ENCODE measurements at regions not wholly inside any gene's neighbourhood (a gene's known extent, or its start where the extent isn't known, plus 50 kb on each side); places are given as distances from the start of the nearest gene placed in this dataset.

- H3K9me3 Mint-ChIP-seq (ENCODE audit: insufficient read depth), result no peaks in the 10 kb centered on the region
- H3K4me1 Mint-ChIP-seq (ENCODE audit: low read depth), result no peaks in the 10 kb centered on the region
- H3K4me3 Mint-ChIP-seq, result no peak overlapping the region
- POLR2A ChIA-PET, result no interaction called here
- H3K36me3 Mint-ChIP-seq (ENCODE audit: low read depth), result no peaks in the 10 kb centered on the region
- CTCF ChIA-PET, result no interaction called here
- DNase-seq, result no peak
- ATAC-seq, result no peak
- H3K27me3 Mint-ChIP-seq (ENCODE audit: low read depth), result no peaks in the 10 kb centered on the region
- no peak overlapping the region for H3K27ac Mint-ChIP-seq
Observed at GRCh38 chr18:40415821-40416220, 1539.2 kb upstream of the PIK3C3 start.

GRCh38 chr18:40415176-40415791 lies 1539.8 kb upstream of the PIK3C3 start:
- no peak for ATAC-seq
- Mint-ChIP-seq H3K9me3 (ENCODE audit: insufficient read depth) (no peaks in the 10 kb centered on the region), H3K27me3 (ENCODE audit: low read depth) (no peaks in the 10 kb centered on the region), H3K4me3 (no peak overlapping the region), H3K27ac (no peak overlapping the region), H3K4me1 (ENCODE audit: low read depth) (no peaks in the 10 kb centered on the region), H3K36me3 (ENCODE audit: low read depth) (no peaks in the 10 kb centered on the region)
- ChIA-PET CTCF (no interaction called here), POLR2A (no interaction called here)
- no peak for DNase-seq

GRCh38 chr18:40414155-40414754 lies 1540.8 kb upstream of the PIK3C3 start:
- no peaks in the 10 kb centered on the region for H3K9me3 Mint-ChIP-seq (ENCODE audit: insufficient read depth)
- H3K36me3 Mint-ChIP-seq (ENCODE audit: low read depth), result no peaks in the 10 kb centered on the region
- CTCF ChIA-PET, result no interaction called here
- H3K4me3 Mint-ChIP-seq, result no peak overlapping the region
- POLR2A ChIA-PET, result no interaction called here
- no peaks in the 10 kb centered on the region for H3K27me3 Mint-ChIP-seq (ENCODE audit: low read depth)
- no peak overlapping the region for H3K27ac Mint-ChIP-seq
- ATAC-seq (no peak), DNase-seq (no peak)
- H3K4me1 Mint-ChIP-seq (ENCODE audit: low read depth), result no peaks in the 10 kb centered on the region

GRCh38 chr18:40413160-40413559 lies 1541.9 kb upstream of the PIK3C3 start:
- no peak overlapping the region for H3K4me3 Mint-ChIP-seq
- H3K36me3 Mint-ChIP-seq (ENCODE audit: low read depth), result no peaks in the 10 kb centered on the region
- ATAC-seq (no peak), DNase-seq (no peak)
- no peaks in the 10 kb centered on the region for H3K4me1 Mint-ChIP-seq (ENCODE audit: low read depth)
- no peaks in the 10 kb centered on the region for H3K27me3 Mint-ChIP-seq (ENCODE audit: low read depth)
- H3K9me3 Mint-ChIP-seq (ENCODE audit: insufficient read depth), result no peaks in the 10 kb centered on the region
- CTCF ChIA-PET, result no interaction called here
- no peak overlapping the region for H3K27ac Mint-ChIP-seq
- POLR2A ChIA-PET, result no interaction called here

GRCh38 chr18:40412410-40412809 lies 1542.6 kb upstream of the PIK3C3 start:
- no peaks in the 10 kb centered on the region for H3K9me3 Mint-ChIP-seq (ENCODE audit: insufficient read depth)
- H3K27me3 Mint-ChIP-seq (ENCODE audit: low read depth), result no peaks in the 10 kb centered on the region
- H3K4me3 Mint-ChIP-seq, result no peak overlapping the region
- no peak for ATAC-seq
- CTCF ChIA-PET, result no interaction called here
- H3K27ac Mint-ChIP-seq, result no peak overlapping the region
- H3K4me1 Mint-ChIP-seq (ENCODE audit: low read depth), result no peaks in the 10 kb centered on the region
- POLR2A ChIA-PET, result no interaction called here
- H3K36me3 Mint-ChIP-seq (ENCODE audit: low read depth), result no peaks in the 10 kb centered on the region
- no peak for DNase-seq

- DNase-seq (no peak), ATAC-seq (no peak)
- POLR2A ChIA-PET, result no interaction called here
- CTCF ChIA-PET, result no interaction called here
- Mint-ChIP-seq H3K36me3 (ENCODE audit: low read depth) (no peaks in the 10 kb centered on the region), H3K4me1 (ENCODE audit: low read depth) (no peaks in the 10 kb centered on the region), H3K9me3 (ENCODE audit: insufficient read depth) (peaks cover 4% of the 10 kb centered on the region), H3K27ac (no peak overlapping the region), H3K4me3 (no peak overlapping the region), H3K27me3 (ENCODE audit: low read depth) (no peaks in the 10 kb centered on the region)
Observed at GRCh38 chr18:40407909-40408308, 1547.1 kb upstream of the PIK3C3 start.

GRCh38 chr18:40404284-40404683 lies 1550.8 kb upstream of the PIK3C3 start:
- Mint-ChIP-seq H3K9me3 (ENCODE audit: insufficient read depth) (peaks cover 4% of the 10 kb centered on the region), H3K27me3 (ENCODE audit: low read depth) (no peaks in the 10 kb centered on the region), H3K4me3 (no peak overlapping the region), H3K27ac (no peak overlapping the region), H3K4me1 (ENCODE audit: low read depth) (no peaks in the 10 kb centered on the region), H3K36me3 (ENCODE audit: low read depth) (no peaks in the 10 kb centered on the region)
- ChIA-PET CTCF (no interaction called here), POLR2A (no interaction called here)
- ATAC-seq, result no peak
- no peak for DNase-seq

GRCh38 chr18:40402052-40402451 lies 1553.0 kb upstream of the PIK3C3 start:
- ATAC-seq, result no peak
- H3K27me3 Mint-ChIP-seq (ENCODE audit: low read depth), result no peaks in the 10 kb centered on the region
- DNase-seq, result no peak
- no peaks in the 10 kb centered on the region for H3K36me3 Mint-ChIP-seq (ENCODE audit: low read depth)
- CTCF ChIA-PET, result no interaction called here
- H3K9me3 Mint-ChIP-seq (ENCODE audit: insufficient read depth), result peaks cover 4% of the 10 kb centered on the region
- H3K27ac Mint-ChIP-seq, result no peak overlapping the region
- POLR2A ChIA-PET, result no interaction called here
- H3K4me3 Mint-ChIP-seq, result no peak overlapping the region
- H3K4me1 Mint-ChIP-seq (ENCODE audit: low read depth), result no peaks in the 10 kb centered on the region

- H3K4me1 Mint-ChIP-seq (ENCODE audit: low read depth), result no peaks in the 10 kb centered on the region
- no peak overlapping the region for H3K4me3 Mint-ChIP-seq
- POLR2A ChIA-PET, result no interaction called here
- H3K27ac Mint-ChIP-seq, result no peak overlapping the region
- no peaks in the 10 kb centered on the region for H3K36me3 Mint-ChIP-seq (ENCODE audit: low read depth)
- no peaks in the 10 kb centered on the region for H3K27me3 Mint-ChIP-seq (ENCODE audit: low read depth)
- no peak for ATAC-seq
- DNase-seq, result no peak
- CTCF ChIA-PET, result no interaction called here
- H3K9me3 Mint-ChIP-seq (ENCODE audit: insufficient read depth), result peaks cover 5% of the 10 kb centered on the region
Observed at GRCh38 chr18:40388121-40388520, 1566.9 kb upstream of the PIK3C3 start.

GRCh38 chr18:40387130-40387787 lies 1567.8 kb upstream of the PIK3C3 start:
- POLR2A ChIA-PET, result no interaction called here
- no peak for DNase-seq
- Mint-ChIP-seq H3K4me3 (no peak overlapping the region), H3K4me1 (ENCODE audit: low read depth) (no peaks in the 10 kb centered on the region), H3K9me3 (ENCODE audit: insufficient read depth) (peaks cover 5% of the 10 kb centered on the region), H3K27me3 (ENCODE audit: low read depth) (no peaks in the 10 kb centered on the region), H3K27ac (no peak overlapping the region), H3K36me3 (ENCODE audit: low read depth) (no peaks in the 10 kb centered on the region)
- no peak for ATAC-seq
- CTCF ChIA-PET, result no interaction called here

GRCh38 chr18:40382197-40382596 lies 1572.8 kb upstream of the PIK3C3 start:
- POLR2A ChIA-PET, result no interaction called here
- no peaks in the 10 kb centered on the region for H3K27me3 Mint-ChIP-seq (ENCODE audit: low read depth)
- H3K27ac Mint-ChIP-seq, result no peak overlapping the region
- CTCF ChIA-PET, result no interaction called here
- no peak for DNase-seq
- H3K36me3 Mint-ChIP-seq (ENCODE audit: low read depth), result no peaks in the 10 kb centered on the region
- no peak overlapping the region for H3K4me3 Mint-ChIP-seq
- no peaks in the 10 kb centered on the region for H3K4me1 Mint-ChIP-seq (ENCODE audit: low read depth)
- peaks cover 5% of the 10 kb centered on the region for H3K9me3 Mint-ChIP-seq (ENCODE audit: insufficient read depth)
- no peak for ATAC-seq

- no peak for ATAC-seq
- ChIA-PET CTCF (no interaction called here), POLR2A (interaction anchor here (0.8 kb wide), 1 partner anchor 347 kb away, joined by 3 read pairs; no protein-coding TSS in a partner anchor)
- H3K4me1 Mint-ChIP-seq (ENCODE audit: low read depth), result no peaks in the 10 kb centered on the region
- H3K27me3 Mint-ChIP-seq (ENCODE audit: low read depth), result no peaks in the 10 kb centered on the region
- H3K9me3 Mint-ChIP-seq (ENCODE audit: insufficient read depth), result peaks cover 5% of the 10 kb centered on the region
- no peak overlapping the region for H3K27ac Mint-ChIP-seq
- H3K36me3 Mint-ChIP-seq (ENCODE audit: low read depth), result no peaks in the 10 kb centered on the region
- H3K4me3 Mint-ChIP-seq, result no peak overlapping the region
- DNase-seq, result no peak
Observed at GRCh38 chr18:40380686-40381439, 1574.2 kb upstream of the PIK3C3 start.
